Dermis microvascular lymphatic vessel endothelial cell (primary cell): ENCODE measurements at regions not wholly inside any gene's neighbourhood (a gene's known extent, or its start where the extent isn't known, plus 50 kb on each side); places are given as distances from the start of the nearest gene placed in this dataset.

Experiments used
- DNase-seq, 2 donors: peaks; one replicate each; pipeline versions ENCODE4 v3.0.0 to v3.0.0-alpha.2; 2010; ENCODE audit warnings: low read depth in 2 of 2

- no peak for DNase-seq
Observed at GRCh38 chr10:6305401-6306321, 102.9 kb downstream of the PFKFB3 start.

DNA sequence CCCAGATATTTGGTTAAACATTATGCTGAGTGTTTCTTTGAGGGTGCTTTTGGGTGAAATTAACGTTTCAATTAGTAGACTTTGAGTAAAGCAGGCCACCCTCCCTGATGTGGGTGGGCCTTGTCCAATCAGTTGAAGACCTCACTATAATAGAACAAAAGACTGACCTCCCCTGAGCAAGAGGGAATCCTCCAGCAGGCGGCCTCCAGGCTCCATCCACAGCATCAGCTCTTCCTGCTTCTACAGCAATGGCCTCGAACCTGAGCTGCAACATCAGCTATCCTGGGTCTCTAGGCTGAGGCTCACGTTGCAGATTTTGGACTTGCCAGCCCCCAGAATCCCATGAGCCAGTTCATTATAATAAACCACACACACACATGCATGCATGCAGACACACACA lies 104.2 kb downstream of the PFKFB3 start:
- no peak for DNase-seq

GRCh38 chr10:6309816-6310215 lies 107.1 kb downstream of the PFKFB3 start:
- no peak for DNase-seq

- DNase-seq: no peak
Observed at GRCh38 chr10:6310977-6311376, 108.2 kb downstream of the PFKFB3 start.

GRCh38 chr10:6311700-6312330 lies 109.1 kb downstream of the PFKFB3 start:
- no peak for DNase-seq

DNA sequence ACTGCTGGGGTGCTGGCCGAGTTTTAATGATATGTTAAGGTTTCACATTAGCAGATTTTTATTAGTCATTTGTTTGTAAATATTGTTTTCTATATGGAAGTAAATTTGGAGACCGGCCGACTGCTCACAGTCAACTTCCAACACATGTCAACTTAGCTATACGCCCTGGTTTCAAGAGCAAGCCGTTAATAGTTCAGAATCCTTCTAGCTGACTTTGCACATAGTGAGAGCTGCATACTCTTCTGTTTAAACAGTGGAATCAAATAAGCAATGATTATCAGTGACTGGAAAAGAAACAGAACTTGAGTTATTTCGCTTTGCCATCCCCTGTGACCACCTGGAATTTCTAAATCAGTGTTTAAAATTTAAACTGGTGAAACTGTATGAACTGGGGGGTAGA lies 109.9 kb downstream of the PFKFB3 start:
- no peak for DNase-seq

- DNase-seq: no peak
Observed at GRCh38 chr10:6313111-6313895, 110.6 kb downstream of the PFKFB3 start.

- DNase-seq: no peak
Observed at GRCh38 chr10:6314620-6315205, 112.0 kb downstream of the PFKFB3 start.

DNA sequence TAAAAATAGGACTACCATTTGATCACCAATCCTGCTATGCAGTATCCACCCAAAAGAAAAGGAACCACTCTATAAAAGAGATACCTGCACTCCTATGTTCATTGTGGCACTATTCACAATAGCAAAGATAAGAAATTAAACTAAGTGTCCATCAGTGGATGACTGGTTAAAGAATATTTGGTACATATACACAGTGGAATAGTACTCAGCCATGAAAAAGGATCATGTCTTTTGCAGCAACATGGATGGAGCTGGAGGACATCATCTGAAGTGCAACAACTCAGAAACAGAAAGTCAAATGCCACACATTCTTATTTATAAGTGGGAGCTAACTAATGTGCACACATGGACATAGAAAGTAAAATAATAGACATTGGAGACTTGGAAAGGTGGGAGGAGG lies 116.4 kb downstream of the PFKFB3 start:
- no peak for DNase-seq

DNA sequence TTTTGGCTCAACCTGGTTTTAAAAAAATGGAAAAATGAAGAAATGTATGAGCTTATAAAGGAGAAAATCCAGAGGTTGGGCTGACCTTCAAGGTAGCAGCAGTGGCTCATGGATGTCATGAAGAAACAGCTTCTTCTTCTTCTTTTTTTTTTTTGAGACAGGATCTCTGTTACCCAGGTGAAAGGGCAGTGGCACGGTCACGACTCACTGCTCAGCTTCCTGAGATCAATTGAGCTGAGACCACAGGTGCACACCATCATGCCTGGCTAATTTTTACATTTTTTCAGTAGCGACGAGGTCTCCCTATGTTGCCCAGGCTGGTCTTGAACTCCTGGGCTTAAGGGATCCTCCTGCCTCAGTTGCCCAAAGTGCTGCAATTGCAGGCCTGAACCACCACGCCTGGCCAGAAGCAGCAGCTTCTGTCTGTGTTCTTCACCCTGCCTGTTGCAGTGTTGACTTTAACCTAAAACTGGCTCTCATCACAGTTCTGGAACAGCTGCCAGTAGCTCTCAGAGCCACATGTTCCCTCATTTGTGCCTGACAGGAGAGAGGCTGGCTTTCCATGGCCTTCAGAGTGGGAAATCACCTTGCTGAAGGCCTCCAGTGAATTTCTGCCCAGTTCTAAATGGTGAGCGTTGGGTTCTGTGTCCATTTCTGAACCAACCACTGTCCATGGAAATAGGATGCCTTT lies 117.7 kb downstream of the PFKFB3 start:
- no peak for DNase-seq

DNA sequence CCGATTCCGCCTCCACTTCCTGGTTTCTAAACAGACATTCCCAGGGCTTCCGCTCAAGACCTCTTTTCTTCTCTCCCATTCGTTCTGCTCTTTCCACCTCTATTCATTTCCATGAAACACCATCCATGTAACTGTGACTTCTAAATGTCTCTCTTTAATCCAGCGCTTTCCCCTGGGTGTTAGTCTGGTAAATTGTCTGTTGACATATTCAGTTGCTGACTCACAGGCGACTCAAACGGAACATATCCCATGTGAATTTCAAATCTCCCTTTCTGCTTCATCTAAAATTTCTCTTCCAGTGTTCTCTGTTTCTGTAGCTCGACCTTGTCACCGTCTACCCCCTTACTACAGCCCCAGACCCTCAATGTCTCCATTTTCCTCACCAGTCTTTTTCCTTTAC lies 119.1 kb downstream of the PFKFB3 start:
- DNase-seq: no peak

DNA sequence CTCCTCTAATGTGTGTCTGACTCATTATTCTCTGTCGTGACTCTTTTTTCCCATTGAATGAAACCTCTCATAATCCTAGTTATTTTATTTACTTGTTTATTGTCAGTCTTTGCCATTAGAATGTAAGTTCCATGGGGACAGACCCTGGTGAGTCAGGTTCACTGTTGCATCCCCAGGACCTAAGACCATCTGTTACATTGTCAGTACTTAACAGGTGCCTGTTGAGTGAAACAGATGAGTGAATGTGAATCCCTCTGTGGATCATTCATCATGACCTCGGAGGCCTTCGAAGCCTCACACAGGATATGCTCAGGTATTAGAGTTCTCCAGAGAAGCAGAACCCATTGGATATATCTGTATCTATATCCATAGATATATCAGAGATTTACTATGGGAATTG lies 120.1 kb downstream of the PFKFB3 start:
- DNase-seq: no peak

GRCh38 chr10:6327961-6328698 lies 125.4 kb downstream of the PFKFB3 start:
- DNase-seq: no peak

- DNase-seq: no peak
Observed at GRCh38 chr10:6328699-6329423, 126.1 kb downstream of the PFKFB3 start.

- no peak for DNase-seq
Observed at GRCh38 chr10:6333086-6333485, 130.4 kb downstream of the PFKFB3 start.

GRCh38 chr10:6333973-6334372 lies 131.2 kb downstream of the PFKFB3 start:
- no peak for DNase-seq

GRCh38 chr10:6336016-6336415 lies 133.3 kb downstream of the PFKFB3 start:
- DNase-seq: no peak

GRCh38 chr10:6337382-6337781 lies 134.7 kb downstream of the PFKFB3 start:
- DNase-seq: peak in 1 of 2 donors; percentile 22

DNA sequence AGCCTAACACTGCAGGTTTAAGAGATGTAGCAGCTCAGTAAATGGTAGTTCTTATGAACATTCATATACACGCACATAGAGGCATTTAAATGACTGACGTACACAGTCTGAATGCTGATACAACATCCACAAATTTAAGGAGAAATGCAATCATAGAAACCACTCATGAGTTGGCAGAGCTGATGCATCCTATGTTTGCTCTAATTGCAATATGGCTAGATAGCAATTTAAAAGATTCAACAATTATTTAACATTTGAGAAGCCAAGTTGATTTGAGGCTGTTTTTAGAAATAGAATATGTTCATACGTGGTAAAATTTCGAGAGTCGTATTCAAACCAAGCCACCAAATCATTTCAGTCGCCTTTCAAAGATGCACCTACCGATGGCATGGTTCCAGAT lies 135.6 kb downstream of the PFKFB3 start:
- no peak for DNase-seq

DNA sequence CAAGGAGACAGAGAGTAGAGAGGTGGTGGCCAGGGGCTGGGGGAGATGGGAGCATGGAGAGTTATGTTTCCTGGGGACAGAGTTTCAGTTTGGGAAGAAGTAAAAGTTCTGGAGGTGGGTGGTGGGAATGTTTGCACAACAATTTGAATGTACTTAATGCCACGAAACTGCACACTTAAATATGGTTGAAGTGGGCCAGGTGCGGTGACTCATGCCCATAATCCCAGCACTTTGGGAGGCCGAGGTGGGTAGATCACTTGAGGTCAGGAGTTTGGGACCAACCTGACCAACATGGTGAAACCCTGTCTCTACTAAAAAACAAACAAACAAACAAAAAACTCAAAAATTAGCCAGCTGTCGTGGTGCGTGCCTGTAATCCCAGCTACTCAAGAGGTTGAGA lies 137.2 kb downstream of the PFKFB3 start:
- DNase-seq: no peak
